ENCODE measurements at regions not wholly inside any gene's neighbourhood (a gene's known extent, or its start where the extent isn't known, plus 50 kb on each side); places are given as distances from the start of the nearest gene placed in this dataset.
"Not testable (repeated sequence)": the region's sequence is repeated elsewhere in the genome, so short reads cannot be mapped to it uniquely, and the experiment has no call there.

- DNase-seq: not testable (repeated sequence)
Measured at GRCh38 chr4:104326991-104327694, 167.6 kb downstream of the CXXC4 start.

GRCh38 chr4:104302731-104303130, 192.0 kb downstream of the CXXC4 start:
- DNase-seq: no peak

GRCh38 chr4:104294811-104295210, 199.9 kb downstream of the CXXC4 start:
- DNase-seq: no peak

- no peak for DNase-seq
Measured at GRCh38 chr4:104286867-104287266, 207.8 kb downstream of the CXXC4 start.

- no peak for DNase-seq
Measured at GRCh38 chr4:104283303-104283702, 211.4 kb downstream of the CXXC4 start.

- DNase-seq: no peak
Measured at GRCh38 chr4:104279744-104280143, 214.9 kb downstream of the CXXC4 start.

- no peak for DNase-seq
Measured at GRCh38 chr4:104272966-104273365, 221.7 kb downstream of the CXXC4 start.

GRCh38 chr4:104269603-104270002, 225.1 kb downstream of the CXXC4 start:
- not testable (repeated sequence) for DNase-seq

GRCh38 chr4:104263100-104263499, 231.6 kb downstream of the CXXC4 start:
- no peak for DNase-seq

- DNase-seq: no peak
Measured at GRCh38 chr4:104262678-104263077, 232.0 kb downstream of the CXXC4 start.

- no peak for DNase-seq
Measured at GRCh38 chr4:104248726-104249125, 246.0 kb downstream of the CXXC4 start.

GRCh38 chr4:104235967-104236366, 258.7 kb downstream of the CXXC4 start:
- no peak for DNase-seq

GRCh38 chr4:104217526-104217925, 277.2 kb downstream of the CXXC4 start:
- no peak for DNase-seq

- DNase-seq: no peak
Measured at GRCh38 chr4:104211657-104212056, 283.0 kb downstream of the CXXC4 start.

GRCh38 chr4:104210420-104210819, 284.3 kb downstream of the CXXC4 start:
- no peak for DNase-seq

- DNase-seq: no peak
Measured at GRCh38 chr4:104206784-104207183, 287.9 kb downstream of the CXXC4 start.

- no peak for DNase-seq
Measured at GRCh38 chr4:104205116-104205515, 289.6 kb downstream of the CXXC4 start.

- DNase-seq: no peak
Measured at GRCh38 chr4:104188301-104188700, 306.4 kb downstream of the CXXC4 start.

- DNase-seq: no peak
Measured at GRCh38 chr4:104169437-104169836, 325.3 kb downstream of the CXXC4 start.

GRCh38 chr4:104166749-104167148, 327.9 kb downstream of the CXXC4 start:
- no peak for DNase-seq

- DNase-seq: no peak
Measured at GRCh38 chr4:104163820-104164219, 330.9 kb downstream of the CXXC4 start.

- no peak for DNase-seq
Measured at GRCh38 chr4:104146048-104146447, 348.6 kb downstream of the CXXC4 start.

- DNase-seq: no peak
Measured at GRCh38 chr4:104138116-104138515, 356.6 kb downstream of the CXXC4 start.

GRCh38 chr4:104129243-104129642, 365.5 kb downstream of the CXXC4 start:
- no peak for DNase-seq

GRCh38 chr4:104128850-104129213, 365.9 kb downstream of the CXXC4 start:
- DNase-seq: no peak

Data from NCI-H2171 (cell line).